Astrocyte of the cerebellum (primary cell): ENCODE measurements at regions not wholly inside any gene's neighbourhood (a gene's known extent, or its start where the extent isn't known, plus 50 kb on each side); places are given as distances from the start of the nearest gene placed in this dataset.

ENCODE experiments used
- DNase-seq: peaks from one replicate; pipeline ENCODE4 v3.0.0-alpha.2; 2011; ENCODE audit warnings: low read depth
- H3K4me3 ChIP-seq: 2 replicates; pipeline ENCODE4 v1.5.1; 2011; ENCODE audit warnings: mild to moderate bottlenecking, low read depth, low read length, moderate library complexity
- CTCF ChIP-seq: IDR thresholded peaks from 2 replicates; pipeline ENCODE4 v1.5.1; 2012; ENCODE audit warnings: low read length, low read depth, moderate library complexity, mild to moderate bottlenecking; ENCODE audit errors: missing control alignments
- in situ Hi-C: cut with HindIII; loops from 2 replicates; pipeline ENCODE4 v1.10.0; 2017; ENCODE audit warnings: low sequenced_read_pairs

DNA sequence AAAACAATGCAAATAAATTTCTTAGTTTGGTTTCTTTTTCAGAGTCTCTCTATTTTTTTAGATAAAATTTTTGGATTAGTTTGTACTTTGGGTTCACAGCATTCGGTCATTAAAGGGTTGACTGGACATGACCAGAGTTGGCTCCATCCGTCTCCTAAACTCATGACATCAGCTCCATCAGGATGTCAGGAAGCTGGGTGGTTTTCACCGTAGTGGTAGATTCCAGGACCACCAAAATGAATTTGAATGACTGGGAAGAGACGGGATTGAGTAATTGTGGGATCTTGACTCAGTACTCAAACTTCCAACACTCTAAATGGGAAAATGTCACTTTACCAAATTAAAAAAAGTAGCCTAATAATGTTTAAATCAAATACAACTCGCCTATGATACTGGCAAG is 279.2 kb upstream of the DUSP10 start:
- in situ Hi-C loops = no loop called here
- TF ChIP-seq CTCF = no peak
- H3K4me3 ChIP-seq = no peak overlapping the region
- no peak for DNase-seq

DNA sequence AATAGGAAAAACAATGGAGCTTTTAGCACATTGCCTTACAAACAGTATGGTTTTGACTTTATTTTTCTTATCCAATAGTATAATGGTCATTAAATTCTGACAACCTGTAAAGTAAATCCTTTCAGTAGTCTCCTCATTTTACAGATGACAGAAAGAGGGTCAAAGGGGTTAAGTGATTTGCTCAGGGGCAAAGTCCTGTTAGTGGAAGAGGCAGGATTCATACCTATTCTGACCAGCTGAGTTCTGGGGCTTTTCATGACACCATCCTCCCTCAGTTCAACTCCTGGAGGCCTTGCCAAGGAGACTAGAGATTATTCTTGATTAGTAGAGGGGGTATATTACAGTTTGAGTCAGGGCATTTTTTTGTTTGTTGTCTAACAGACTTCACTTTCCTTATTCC is 278.7 kb upstream of the DUSP10 start:
- DNase-seq = no peak
- TF ChIP-seq CTCF = no peak
- in situ Hi-C loops = no loop called here
- no peak overlapping the region for H3K4me3 ChIP-seq

- DNase-seq = no peak
- no peak for TF ChIP-seq CTCF
- in situ Hi-C loops = no loop called here
- H3K4me3 ChIP-seq = no peak overlapping the region
Observed at GRCh38 chr1:222019029-222019428, 277.1 kb upstream of the DUSP10 start.

DNA sequence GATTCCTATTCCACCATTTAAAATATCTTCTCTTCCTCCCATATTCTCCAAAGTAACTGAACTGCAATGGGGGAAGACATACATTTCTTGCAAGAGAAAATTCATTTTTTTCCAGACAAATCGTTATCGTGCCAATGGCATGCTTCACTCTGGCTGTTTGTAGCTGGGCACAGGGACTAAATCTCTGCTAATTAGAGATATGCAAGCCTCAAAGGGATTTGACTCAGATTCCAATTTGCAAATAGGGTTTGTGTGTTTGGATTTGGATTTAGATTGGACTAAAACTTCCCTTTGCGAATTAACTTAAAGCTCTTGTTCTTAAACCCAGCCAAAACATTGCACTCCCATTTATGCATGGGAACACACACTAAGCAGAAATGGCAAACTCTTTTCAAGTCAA is 276.2 kb upstream of the DUSP10 start:
- no peak for DNase-seq
- no peak overlapping the region for H3K4me3 ChIP-seq
- TF ChIP-seq CTCF = no peak
- in situ Hi-C loops = no loop called here

DNA sequence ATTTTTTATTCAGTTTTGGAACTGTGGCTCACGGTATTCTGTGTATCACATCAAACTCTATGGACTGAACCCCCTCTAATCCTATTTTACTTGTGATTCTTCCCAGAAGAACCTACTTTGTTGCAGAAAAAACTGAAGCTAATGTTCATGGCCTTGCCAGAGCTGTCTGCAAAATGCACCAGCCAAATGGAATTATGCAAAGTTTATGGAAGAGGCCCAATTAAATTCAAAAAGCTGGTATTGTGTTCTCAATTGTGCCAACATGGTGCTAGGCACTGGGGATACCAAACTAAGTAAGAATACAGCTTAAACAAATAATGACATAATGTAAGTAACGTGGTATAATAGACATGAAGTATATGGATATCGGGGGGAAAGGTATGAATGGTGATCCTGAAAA is 273.8 kb upstream of the DUSP10 start:
- TF ChIP-seq CTCF = no peak
- in situ Hi-C loops = no loop called here

DNA sequence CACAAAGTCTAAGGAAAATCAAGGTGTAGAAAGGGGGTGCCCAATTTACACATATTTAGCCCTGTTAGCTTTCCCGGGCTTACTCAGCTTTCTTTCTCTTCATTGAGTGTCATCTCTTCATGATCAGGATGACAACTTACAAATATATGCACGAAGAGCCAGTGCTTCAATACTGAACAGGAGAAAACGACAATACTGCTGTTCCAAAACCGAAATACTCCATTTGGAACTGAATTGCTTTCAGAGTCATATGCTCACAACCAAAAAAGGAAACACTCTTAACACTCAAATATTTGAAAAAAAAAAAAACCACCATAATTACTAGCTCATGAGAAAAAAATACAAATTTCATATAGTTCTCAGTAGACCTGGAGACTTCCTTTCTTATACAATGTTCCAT is 272.1 kb upstream of the DUSP10 start:
- no peak overlapping the region for H3K4me3 ChIP-seq
- in situ Hi-C loops = no loop called here
- no peak for TF ChIP-seq CTCF
- no peak for DNase-seq

More for the DNA sequence above, 273.8 kb upstream of the DUSP10 start:
- H3K4me3 ChIP-seq = no peak overlapping the region
- no peak for DNase-seq

- no peak overlapping the region for H3K4me3 ChIP-seq
- in situ Hi-C loops = no loop called here
- TF ChIP-seq CTCF = no peak
- DNase-seq = no peak
Observed at GRCh38 chr1:222012816-222013215, 270.9 kb upstream of the DUSP10 start.
